NAMALWA (cell line): ENCODE measurements at regions not wholly inside any gene's neighbourhood (a gene's known extent, or its start where the extent isn't known, plus 50 kb on each side); places are given as distances from the start of the nearest gene placed in this dataset.

Experiments used
- DNase-seq: peaks from one replicate; pipeline ENCODE4 v3.0.0-alpha.2; 2015; ENCODE audit warnings: low spot score

- DNase-seq: no peak
Observed at GRCh38 chr1:87165177-87165576, 163.5 kb upstream of the LMO4 start.

DNA sequence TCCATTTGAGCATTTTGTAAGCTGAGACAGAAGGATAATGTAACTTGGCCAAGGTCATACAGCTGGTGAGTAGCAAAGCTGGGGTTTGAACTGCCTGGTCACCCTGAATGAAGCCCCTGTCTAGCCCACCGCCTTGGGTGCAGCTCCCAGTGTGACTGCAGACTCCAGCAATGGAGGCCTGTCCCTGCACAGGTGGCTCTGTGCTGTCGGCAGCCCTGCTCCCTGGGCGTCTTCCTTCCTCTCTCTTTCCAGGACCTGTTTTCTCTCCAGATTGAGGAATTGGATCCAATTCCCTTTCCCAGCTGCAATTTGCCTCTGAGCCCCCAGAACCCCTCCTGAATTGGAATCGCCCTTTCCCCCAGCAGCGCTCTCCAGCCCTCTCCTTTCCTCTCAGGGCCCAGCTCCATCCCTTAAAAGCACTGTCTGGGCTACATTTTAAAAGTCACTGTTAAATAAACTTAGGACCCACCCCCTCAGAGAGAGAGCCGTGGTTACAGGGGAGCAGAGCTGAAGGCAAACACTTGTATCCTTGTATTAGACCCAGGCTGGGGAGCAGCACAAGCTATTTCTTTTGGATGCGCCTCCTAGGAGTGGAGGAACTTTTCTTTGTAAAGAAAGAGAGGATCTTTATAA, 161.4 kb upstream of the LMO4 start:
- DNase-seq: no peak

GRCh38 chr1:87167848-87168525, 160.7 kb upstream of the LMO4 start:
- no peak for DNase-seq

GRCh38 chr1:87169263-87169910, 159.3 kb upstream of the LMO4 start:
- DNase-seq: no peak

DNA sequence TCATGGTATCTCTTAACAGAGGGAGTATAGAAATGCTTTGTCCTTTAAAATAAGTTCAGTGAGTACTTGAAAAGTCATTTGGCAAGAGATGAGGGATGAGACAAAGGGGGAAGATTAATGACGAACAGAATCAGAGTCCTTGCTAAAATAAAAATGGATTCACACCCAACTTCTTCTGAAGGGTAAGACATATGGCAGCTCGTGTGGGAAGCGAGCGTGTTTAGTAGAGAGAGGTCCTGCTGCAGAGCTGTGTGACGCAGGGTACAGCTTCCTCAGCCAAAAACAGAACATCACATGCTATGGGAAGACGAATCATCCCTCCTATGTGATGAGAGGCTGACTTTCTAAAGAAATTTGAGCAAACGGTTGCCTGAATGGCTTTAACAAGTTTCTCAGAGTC, 158.5 kb upstream of the LMO4 start:
- no peak for DNase-seq

GRCh38 chr1:87170931-87171598, 157.6 kb upstream of the LMO4 start:
- no peak for DNase-seq

DNA sequence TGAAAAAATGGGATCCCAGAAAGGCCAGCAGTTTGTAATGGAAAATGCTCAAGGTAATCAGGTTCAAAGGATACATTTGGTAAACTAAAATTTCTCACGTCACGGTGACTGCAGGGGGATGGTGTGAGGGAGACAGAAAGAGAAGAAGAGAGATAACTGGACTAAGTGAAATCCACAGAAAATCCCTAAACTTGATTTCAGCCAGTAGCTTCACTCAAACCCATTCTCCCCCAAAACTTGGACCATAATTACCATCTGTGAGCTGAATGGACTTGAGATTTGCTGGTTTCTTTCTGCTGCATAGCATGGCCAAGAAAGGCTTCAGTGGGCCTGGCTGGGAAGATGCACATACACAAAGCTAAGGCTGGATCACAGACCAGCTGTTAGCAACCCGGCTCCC, 155.4 kb upstream of the LMO4 start:
- no peak for DNase-seq

- no peak for DNase-seq
Observed at GRCh38 chr1:87174724-87175245, 153.9 kb upstream of the LMO4 start.

- DNase-seq: peak; percentile 5
Observed at GRCh38 chr1:87176087-87176486, 152.6 kb upstream of the LMO4 start.

DNA sequence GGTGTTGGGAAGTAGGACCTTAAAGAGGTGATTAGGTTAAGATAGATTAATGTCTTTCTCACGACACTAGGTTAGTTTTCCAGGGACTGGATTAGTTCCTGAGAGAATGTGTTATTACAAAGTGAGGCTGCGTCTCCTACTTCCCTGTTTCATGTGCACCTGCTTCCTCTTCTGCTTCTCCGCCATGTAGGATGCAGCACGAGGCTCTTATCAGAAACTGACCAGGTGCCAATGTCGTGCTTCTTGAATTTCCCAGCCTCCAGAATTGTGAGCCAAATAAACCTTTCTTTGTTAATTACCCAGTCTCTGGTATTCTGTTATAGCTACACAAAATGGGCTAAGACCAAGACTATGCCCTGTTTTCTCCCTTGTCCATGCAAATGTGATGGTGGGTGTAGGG, 152.2 kb upstream of the LMO4 start:
- DNase-seq: peak; percentile 13

DNA sequence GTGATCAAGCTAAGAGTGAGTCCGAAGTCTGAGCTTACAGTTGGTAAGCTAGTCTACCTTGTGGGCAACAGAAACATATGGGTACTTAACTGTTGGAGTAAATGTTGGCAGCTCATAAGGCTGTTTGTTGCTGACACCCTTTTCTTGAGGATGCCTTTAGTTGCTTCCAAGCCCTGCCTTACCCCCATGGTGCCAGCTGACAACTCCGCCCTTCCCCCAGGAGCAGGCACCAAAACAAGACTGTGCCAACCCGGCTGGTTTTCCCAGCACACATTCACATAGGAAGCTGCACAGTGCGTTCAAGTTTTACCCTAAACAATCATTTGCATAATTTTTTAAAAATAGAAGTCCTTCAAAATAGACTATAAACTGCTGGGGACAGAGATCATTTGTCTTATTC, 150.2 kb upstream of the LMO4 start:
- DNase-seq: no peak

GRCh38 chr1:87179076-87179810, 149.4 kb upstream of the LMO4 start:
- DNase-seq: no peak

- DNase-seq: no peak
Observed at GRCh38 chr1:87179851-87180519, 148.7 kb upstream of the LMO4 start.

DNA sequence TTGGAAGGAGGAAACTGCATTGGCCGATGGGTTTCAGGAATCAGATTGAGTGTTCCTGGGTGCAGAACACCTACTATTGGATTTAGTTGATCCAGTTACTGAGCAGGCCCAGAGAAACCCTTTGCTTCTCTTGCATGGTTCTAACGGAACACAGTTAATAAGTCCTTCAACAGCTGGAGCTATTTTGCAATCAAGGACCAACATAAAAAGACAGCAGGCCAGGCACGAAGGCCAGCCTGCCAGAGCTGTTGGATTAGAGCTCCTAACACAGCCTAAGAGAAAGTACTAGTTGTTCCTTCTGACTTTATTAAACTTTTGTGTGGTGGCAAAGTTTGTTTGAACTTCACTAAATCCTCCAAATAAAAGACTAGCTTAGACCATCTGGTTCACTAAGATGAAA, 148.0 kb upstream of the LMO4 start:
- no peak for DNase-seq

DNA sequence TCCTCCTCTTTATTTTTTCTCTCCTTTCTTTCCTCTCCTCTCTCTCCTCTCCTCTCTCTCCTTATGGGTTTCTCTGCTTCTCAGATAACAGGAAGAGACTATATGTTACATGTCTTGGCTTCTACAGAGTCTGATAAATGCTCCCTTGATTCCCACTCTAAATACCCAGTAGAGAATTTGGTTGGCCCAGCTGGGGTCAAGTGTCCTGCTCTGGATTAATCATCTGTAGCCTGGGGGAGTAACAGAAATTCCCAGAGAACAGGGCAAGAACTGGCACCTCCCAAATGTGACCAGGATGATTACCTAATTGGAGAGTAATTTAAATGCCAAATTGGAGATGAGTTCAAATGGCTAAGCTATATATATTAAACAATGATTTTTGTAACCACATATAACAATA, 146.1 kb upstream of the LMO4 start:
- DNase-seq: no peak

GRCh38 chr1:87185077-87185476, 143.6 kb upstream of the LMO4 start:
- no peak for DNase-seq

DNA sequence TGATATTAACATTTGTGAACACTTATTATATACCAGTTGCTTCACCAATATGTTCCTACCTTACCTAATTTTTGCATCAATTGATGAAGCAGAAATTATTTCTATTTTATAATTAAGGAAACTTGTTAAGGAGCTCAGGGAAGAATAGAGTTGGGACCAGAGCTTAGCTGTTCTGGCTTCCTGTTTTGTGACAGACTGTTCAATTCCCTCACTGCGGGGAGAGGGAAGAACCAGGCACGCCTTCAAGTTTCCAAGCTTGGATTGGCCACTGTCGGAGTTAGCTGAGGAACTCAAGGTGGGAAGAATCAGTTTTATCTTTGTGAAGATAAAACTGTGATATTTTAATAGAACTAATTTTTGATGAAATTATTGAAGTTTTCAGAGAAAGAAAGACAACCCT, 142.3 kb upstream of the LMO4 start:
- DNase-seq: no peak

- DNase-seq: no peak
Observed at GRCh38 chr1:87188640-87189039, 140.0 kb upstream of the LMO4 start.

GRCh38 chr1:87190402-87190801, 138.3 kb upstream of the LMO4 start:
- DNase-seq: no peak

DNA sequence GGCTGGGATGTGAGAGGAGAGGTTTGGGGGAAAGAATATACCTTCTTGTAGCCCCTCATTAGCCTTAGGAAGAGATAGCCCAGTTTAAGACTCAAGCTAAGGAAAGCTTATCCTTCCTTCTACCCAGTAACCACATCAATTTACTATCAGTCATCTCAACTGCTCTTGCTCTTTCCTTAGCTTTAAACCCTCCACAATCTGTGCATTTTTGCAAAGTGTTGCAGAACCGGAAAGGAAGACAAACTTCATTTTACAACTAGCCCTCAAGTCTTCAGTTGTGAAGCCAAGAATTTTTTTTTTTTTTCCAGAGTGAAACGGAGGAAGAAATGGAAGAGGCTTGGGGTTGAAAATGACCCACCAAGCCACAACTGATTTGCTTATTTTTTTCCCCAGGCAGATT, 137.0 kb upstream of the LMO4 start:
- DNase-seq: no peak

DNA sequence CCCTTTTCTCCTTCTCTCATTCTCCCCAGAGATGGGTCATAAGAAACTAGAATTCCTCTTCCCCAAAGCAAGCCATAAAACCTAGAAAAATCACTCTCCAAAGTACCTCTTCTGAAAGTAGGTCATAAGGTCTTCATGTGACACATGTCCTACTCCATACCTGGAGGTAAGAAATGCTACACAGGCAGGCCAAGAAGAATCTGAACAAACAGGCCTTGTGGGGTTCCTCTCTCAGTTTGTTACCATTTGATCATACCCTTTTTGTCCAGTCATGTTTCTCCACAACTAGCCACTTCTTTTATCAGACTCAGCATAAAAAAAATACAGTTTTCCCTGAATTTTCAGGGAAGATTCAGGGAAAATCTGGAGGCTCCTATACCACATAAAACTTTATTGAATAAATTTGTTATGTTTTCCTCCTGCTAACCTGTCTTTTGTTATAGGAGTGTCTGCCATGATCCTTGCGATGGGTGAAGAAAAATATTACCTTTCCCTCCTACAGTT, 134.4 kb upstream of the LMO4 start:
- no peak for DNase-seq
